H1 (cell line): ENCODE measurements at regions not wholly inside any gene's neighbourhood (a gene's known extent, or its start where the extent isn't known, plus 50 kb on each side); places are given as distances from the start of the nearest gene placed in this dataset.

ENCODE experiments used
- ASH2L ChIP-seq: fragments of 200-600, 300-600 bp; sonication (generic); IDR thresholded peaks from one replicate; pipeline ENCODE4 v1.7.1; 2017; ENCODE audit warnings: low read length
- SRF ChIP-seq: IDR thresholded peaks from 2 replicates; pipeline ENCODE4 v1.6.1; 2011; ENCODE audit warnings: mild to moderate bottlenecking, low read depth, low read length, moderate library complexity
- ZNF274 ChIP-seq: IDR thresholded peaks from 2 replicates; pipeline ENCODE4 v1.7.0; 2012; ENCODE audit warnings: low read length, borderline replicate concordance; ENCODE audit errors: extremely low read depth

DNA sequence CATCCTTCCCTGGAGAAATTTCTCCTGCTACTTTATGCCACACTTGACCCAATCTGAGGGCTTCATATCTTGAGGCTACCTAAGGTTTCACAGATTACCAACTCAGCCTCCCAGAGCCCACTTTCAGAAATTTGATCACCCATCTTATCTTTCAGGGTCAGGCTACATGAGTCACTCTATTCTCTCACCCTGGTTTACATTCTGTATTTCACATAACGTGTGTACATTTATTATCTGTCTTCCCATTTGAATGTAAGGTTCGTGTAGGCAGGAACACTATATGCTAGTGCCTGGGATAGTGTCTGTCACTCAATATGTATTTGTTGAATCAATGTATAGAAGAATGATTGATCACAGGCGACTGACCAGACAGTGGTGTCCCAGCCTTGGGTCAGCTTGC lies 124.8 kb downstream of the UBE2U start (continued):
- TF ChIP-seq SRF, result no peak
- TF ChIP-seq ZNF274, result no peak
- TF ChIP-seq ASH2L, result no peak
